Chondrocyte (in vitro differentiated cells): ENCODE measurements at regions not wholly inside any gene's neighbourhood (a gene's known extent, or its start where the extent isn't known, plus 50 kb on each side); places are given as distances from the start of the nearest gene placed in this dataset.
"Not testable (repeated sequence)": the region's sequence is repeated elsewhere in the genome, so short reads cannot be mapped to it uniquely, and the experiment has no call there.

Source experiments
- DNase-seq: peaks from one replicate; pipeline ENCODE4 v3.0.0; 2021; ENCODE audit warnings: mixed read lengths, low spot score
- H3K27ac Mint-ChIP-seq: one replicate; pipeline ENCODE4 v1.8.0; 2021; ENCODE audit warnings: mild to moderate bottlenecking, moderate library complexity, mixed read lengths; ENCODE audit not compliant: unreplicated experiment
- H3K27me3 Mint-ChIP-seq: 2 replicates; pipeline ENCODE4 v1.8.0; 2021; ENCODE audit warnings: low read depth, mixed read lengths
- H3K36me3 Mint-ChIP-seq: 2 replicates; pipeline ENCODE4 v1.8.0; 2021; ENCODE audit warnings: low read depth, mixed read lengths
- H3K4me1 Mint-ChIP-seq: 2 replicates; pipeline ENCODE4 v1.8.0; 2021; ENCODE audit warnings: low read depth, mild to moderate bottlenecking, mixed read lengths
- H3K4me3 Mint-ChIP-seq: one replicate; pipeline ENCODE4 v1.8.0; 2021; ENCODE audit warnings: mild to moderate bottlenecking, moderate library complexity, mixed read lengths; ENCODE audit not compliant: unreplicated experiment
- H3K9me3 Mint-ChIP-seq: 2 replicates; pipeline ENCODE4 v1.8.0; 2021; ENCODE audit warnings: low read depth, mixed read lengths
- CTCF ChIP-seq: fragments of 200-600 bp; sonication (generic); IDR thresholded peaks from 2 replicates; pipeline ENCODE4 v1.5.0; 2021; ENCODE audit warnings: antibody characterized with exemption, mild to moderate bottlenecking, moderate library complexity

- no peak for DNase-seq
- Mint-ChIP-seq H3K4me1 (no peaks in the 10 kb centered on the region), H3K36me3 (no peaks in the 10 kb centered on the region), H3K27me3 (no peaks in the 10 kb centered on the region), H3K4me3 (no peak overlapping the region), H3K9me3 (peaks cover 8% of the 10 kb centered on the region), H3K27ac (no peak overlapping the region)
- no peak for TF ChIP-seq CTCF
These were observed 113.2 kb upstream of the VWC2 start for GRCh38 chr7:49660170-49660783.

- no peak for TF ChIP-seq CTCF
- no peak for DNase-seq
- H3K4me1 Mint-ChIP-seq = no peaks in the 10 kb centered on the region
- H3K4me3 Mint-ChIP-seq = no peak overlapping the region
- H3K36me3 Mint-ChIP-seq = no peaks in the 10 kb centered on the region
- H3K27ac Mint-ChIP-seq = no peak overlapping the region
- no peaks in the 10 kb centered on the region for H3K27me3 Mint-ChIP-seq
- H3K9me3 Mint-ChIP-seq = peaks cover 12% of the 10 kb centered on the region
These were observed 112.5 kb upstream of the VWC2 start for GRCh38 chr7:49660976-49661375.

DNA sequence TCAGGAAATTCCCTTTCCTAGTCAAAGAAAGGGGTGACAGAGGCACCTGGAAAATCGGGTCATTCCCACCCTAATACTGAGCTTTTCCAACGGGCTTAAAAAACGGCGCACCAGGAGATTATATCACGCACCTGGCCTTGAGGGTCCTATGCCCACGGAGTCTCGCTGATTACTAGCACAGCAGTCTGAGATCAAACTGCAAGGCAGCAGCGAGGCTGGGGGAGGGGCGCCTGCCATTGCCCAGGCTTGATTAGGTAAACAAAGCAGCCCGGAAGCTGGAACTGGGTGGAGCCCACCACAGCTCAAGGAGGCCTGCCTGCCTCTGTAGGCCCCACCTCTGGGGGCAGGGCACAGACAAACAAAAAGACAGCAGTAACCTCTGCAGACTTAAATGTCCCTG, 107.5 kb upstream of the VWC2 start:
- not testable (repeated sequence) for H3K4me3 Mint-ChIP-seq, H3K36me3 Mint-ChIP-seq, H3K27me3 Mint-ChIP-seq, H3K4me1 Mint-ChIP-seq, H3K27ac Mint-ChIP-seq, DNase-seq
- peaks cover 14% of the 10 kb centered on the region for H3K9me3 Mint-ChIP-seq

- no peak for TF ChIP-seq CTCF
- DNase-seq = no peak
- H3K27ac Mint-ChIP-seq = no peak overlapping the region
- no peak overlapping the region for H3K4me3 Mint-ChIP-seq
- H3K4me1 Mint-ChIP-seq = no peaks in the 10 kb centered on the region
- H3K9me3 Mint-ChIP-seq = peaks cover 16% of the 10 kb centered on the region
- H3K36me3 Mint-ChIP-seq = no peaks in the 10 kb centered on the region
- H3K27me3 Mint-ChIP-seq = no peaks in the 10 kb centered on the region
These were observed 106.7 kb upstream of the VWC2 start for GRCh38 chr7:49666764-49667163.

DNA sequence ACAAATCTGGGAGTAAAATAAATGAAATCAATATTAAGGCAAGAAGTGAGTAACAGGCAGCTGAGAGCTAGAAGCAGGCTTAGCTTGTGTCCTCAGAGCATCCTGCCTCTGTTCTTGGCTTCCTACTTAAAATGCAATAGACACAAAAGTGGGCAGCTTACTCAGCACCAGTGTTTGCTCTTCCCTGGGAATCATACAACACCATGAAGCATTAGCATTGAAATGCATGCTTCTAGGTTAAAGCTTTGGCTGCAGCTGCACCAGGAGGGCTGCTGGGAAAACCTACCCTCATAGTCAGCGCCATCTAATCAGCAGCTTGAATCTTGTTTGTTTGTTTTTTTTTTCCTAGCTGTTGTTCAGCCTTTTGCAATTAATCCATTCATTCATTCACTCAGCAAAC, 104.2 kb upstream of the VWC2 start:
- TF ChIP-seq CTCF = no peak
- peaks cover 23% of the 10 kb centered on the region for H3K9me3 Mint-ChIP-seq
- H3K4me3 Mint-ChIP-seq = no peak overlapping the region
- H3K36me3 Mint-ChIP-seq = no peaks in the 10 kb centered on the region
- H3K4me1 Mint-ChIP-seq = no peaks in the 10 kb centered on the region
- H3K27ac Mint-ChIP-seq = no peak overlapping the region
- DNase-seq = no peak
- H3K27me3 Mint-ChIP-seq = no peaks in the 10 kb centered on the region

GRCh38 chr7:49669692-49670260, 103.7 kb upstream of the VWC2 start:
- H3K27me3 Mint-ChIP-seq = no peaks in the 10 kb centered on the region
- H3K9me3 Mint-ChIP-seq = peaks cover 23% of the 10 kb centered on the region
- H3K36me3 Mint-ChIP-seq = no peaks in the 10 kb centered on the region
- no peak for TF ChIP-seq CTCF
- no peak overlapping the region for H3K4me3 Mint-ChIP-seq
- H3K27ac Mint-ChIP-seq = no peak overlapping the region
- no peak for DNase-seq
- no peaks in the 10 kb centered on the region for H3K4me1 Mint-ChIP-seq
